Omental fat pad (tissue), 3 donors: ENCODE measurements at regions not wholly inside any gene's neighbourhood (a gene's known extent, or its start where the extent isn't known, plus 50 kb on each side); places are given as distances from the start of the nearest gene placed in this dataset.

Source experiments
- ATAC-seq: fragments of 150-250 bp; one replicate; pipeline ENCODE4 v1.9.1; 2016; ENCODE audit warnings: mild to moderate bottlenecking, moderate library complexity; ENCODE audit not compliant: low FRiP score
- DNase-seq: peaks from one replicate; pipeline ENCODE4 v3.0.0-alpha.2; 2019; ENCODE audit warnings: low spot score
- TF ChIP-seq, protein P1 (sequence below), 3 donors: fragments of 450-650 bp; IDR thresholded peaks; one replicate each; pipeline ENCODE4 v1.5.1; 2016 to 2017; ENCODE audit warnings: antibody characterized with exemption in 3 of 3, mild to moderate bottlenecking in 3 of 3, moderate library complexity in 2 of 3

DNA sequence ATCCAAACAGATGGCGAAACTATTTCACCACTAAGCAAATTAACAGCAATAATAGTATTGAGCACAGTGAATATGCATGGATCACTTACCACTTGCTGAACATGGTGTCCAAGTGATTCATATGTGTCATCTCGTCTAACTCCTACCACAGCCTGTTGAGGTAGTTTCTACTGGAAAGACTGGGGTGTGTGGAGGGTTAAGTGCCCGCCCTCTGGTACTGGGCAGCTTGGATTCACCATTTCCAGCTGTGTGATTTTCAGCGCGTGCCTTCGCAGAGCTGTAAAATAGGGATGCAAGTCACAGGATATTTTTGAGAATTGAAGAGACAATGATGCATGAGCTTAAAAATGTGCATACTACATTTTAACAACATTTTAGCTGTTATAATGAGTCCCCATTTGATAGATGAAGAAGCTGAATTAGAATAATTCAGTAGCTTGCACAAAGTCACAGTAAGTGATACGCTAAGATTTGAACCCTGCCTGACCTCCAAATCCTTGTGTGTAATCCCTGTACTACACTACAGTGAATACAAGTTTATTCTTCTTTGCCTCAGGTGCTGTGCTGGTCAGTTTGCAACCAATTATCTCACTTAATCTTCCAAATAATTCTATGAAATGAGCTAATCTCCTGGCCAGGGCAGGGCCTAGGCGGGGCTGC is 75.2 kb upstream of the SIX2 start:
- TF ChIP-seq, protein P1, sequence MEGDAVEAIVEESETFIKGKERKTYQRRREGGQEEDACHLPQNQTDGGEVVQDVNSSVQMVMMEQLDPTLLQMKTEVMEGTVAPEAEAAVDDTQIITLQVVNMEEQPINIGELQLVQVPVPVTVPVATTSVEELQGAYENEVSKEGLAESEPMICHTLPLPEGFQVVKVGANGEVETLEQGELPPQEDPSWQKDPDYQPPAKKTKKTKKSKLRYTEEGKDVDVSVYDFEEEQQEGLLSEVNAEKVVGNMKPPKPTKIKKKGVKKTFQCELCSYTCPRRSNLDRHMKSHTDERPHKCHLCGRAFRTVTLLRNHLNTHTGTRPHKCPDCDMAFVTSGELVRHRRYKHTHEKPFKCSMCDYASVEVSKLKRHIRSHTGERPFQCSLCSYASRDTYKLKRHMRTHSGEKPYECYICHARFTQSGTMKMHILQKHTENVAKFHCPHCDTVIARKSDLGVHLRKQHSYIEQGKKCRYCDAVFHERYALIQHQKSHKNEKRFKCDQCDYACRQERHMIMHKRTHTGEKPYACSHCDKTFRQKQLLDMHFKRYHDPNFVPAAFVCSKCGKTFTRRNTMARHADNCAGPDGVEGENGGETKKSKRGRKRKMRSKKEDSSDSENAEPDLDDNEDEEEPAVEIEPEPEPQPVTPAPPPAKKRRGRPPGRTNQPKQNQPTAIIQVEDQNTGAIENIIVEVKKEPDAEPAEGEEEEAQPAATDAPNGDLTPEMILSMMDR (IDR thresholded peaks at IDR 0.05): no peak
- DNase-seq: no peak
- no peak for ATAC-seq

DNA sequence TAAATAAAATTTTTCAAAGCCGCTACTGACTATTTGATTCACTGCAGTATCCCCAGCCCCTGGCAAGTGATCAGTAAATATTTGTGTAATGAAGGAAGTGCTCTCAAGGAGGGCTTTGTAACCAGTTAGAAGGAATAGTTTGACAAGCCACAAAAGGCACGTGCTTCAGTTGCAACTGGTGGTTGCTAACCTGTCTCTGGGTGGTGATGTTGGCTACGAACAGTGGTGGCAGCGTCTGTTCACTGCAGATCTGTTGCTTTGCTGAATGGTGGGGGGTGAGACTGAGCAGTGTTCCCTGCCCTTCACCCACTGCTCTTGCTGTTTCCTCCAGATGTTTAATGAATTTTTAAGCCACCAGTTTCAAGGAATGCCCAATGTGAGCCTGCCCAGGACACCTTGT is 73.9 kb upstream of the SIX2 start:
- no peak for DNase-seq
- TF ChIP-seq, protein P1 (IDR thresholded peaks at IDR 0.05): no peak
- no peak for ATAC-seq

DNA sequence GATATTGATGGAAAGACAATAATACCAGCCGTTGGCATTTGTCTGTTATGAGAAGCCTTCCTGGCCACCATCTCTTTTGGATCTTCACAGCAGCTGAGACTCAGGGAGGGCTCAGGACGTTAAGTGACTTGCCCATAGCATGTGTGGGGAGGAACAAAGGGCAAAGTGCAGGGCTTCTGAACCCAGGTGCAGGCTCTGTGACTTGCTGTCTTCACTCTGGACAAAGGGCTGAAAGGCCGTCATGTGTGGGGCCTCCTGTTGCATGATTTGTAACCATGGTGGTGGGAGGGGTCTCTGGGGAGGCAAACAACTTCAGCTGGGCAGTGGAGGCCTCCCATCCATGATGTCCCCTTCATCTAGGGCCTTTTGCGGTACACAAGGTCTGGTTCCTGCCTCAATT is 65.5 kb upstream of the SIX2 start:
- no peak for DNase-seq

GRCh38 chr2:45072862-45073237 is 63.6 kb upstream of the SIX2 start:
- TF ChIP-seq, protein P1 (IDR thresholded peaks at IDR 0.05): no peak
- ATAC-seq (no peak), DNase-seq (no peak)

More for the DNA sequence above, 65.5 kb upstream of the SIX2 start:
- TF ChIP-seq, protein P1 (IDR thresholded peaks at IDR 0.05): no peak
- no peak for ATAC-seq

DNA sequence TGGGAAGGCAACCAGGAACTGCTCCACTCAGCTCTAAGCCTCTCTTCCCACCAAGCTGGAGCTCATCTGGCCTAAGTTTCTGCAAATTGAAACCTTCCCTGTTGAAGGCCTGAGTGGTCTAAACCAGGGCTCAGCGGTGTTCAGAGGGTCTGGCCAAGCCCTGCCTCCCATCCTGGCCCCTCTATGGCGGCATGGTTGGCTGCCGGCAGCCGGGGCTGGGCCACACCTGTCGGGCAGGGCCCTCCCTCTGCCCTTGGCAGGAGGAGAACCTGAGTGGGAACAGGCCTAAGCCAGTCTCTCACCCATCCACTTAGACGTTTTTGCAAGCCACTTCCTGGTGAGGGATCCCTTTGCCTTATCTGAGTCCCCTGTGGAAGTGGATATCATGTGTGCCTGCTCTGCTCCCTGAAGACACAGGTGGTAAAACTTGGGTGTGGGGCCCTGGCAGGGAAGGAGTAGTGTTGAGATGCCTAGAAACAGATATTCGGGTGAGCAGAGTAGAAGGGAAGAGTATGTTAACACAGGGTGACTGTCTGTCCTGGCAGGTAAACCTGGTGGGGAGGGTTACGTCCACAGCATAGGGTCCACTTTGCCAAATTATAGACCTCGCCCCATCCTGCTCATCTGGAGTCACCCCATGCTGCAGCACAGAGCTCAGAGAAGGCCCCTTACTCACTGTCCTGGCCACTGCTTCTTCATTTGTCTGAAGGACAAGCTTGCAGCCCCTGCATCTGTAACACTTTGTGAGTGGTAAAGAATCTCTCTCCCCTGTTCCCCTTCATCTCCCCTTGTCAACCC is 63.0 kb upstream of the SIX2 start:
- TF ChIP-seq, protein P1 (IDR thresholded peaks at IDR 0.05): no peak
- ATAC-seq (no peak), DNase-seq (no peak)

DNA sequence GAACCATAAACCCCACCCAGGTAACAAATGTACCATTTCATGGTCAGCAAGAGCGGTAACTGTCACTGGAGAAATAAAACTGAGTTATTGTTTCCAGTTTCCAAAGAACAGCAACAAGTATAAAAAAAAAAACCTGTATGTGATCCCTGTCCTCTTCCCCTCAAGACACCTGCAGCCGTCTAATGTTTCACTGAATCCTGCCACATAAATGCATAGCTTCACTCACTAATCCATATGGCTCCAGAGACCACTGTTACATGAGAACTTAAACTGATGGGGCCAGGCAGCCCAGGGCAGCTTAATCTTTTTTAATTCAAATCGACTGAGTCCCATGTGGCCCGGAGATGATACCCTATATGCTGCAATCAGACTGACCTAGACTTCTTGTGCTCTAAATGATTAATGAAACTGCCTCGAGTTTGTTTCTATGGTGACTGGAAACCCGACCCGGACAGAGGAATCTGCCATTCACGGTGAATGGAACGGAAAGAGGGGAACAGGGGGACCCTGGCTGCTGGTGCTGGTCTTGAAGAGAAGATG is 60.9 kb upstream of the SIX2 start:
- no peak for DNase-seq
- no peak for ATAC-seq
- TF ChIP-seq, protein P1 (IDR thresholded peaks at IDR 0.05): no peak
